GM12878 (cell line): ENCODE measurements at regions not wholly inside any gene's neighbourhood (a gene's known extent, or its start where the extent isn't known, plus 50 kb on each side); places are given as distances from the start of the nearest gene placed in this dataset.

ENCODE experiments used
- ATAC-seq: fragments of 200-7000 bp; cut with Tn5 transposase; 3 replicates; pipeline ENCODE4 v1.9.1; 2020; ENCODE audit warnings: mild to moderate bottlenecking, moderate library complexity
- BruUV-seq: library from RNA; stranded (reverse); fragments of 400-500 nt; replicated peaks from 2 replicates; lab custom pipeline; 2021; lab: Mats Ljungman, UMichigan
- CTCF ChIA-PET: fragments of 300-600 bp; sonication (Branson Sonifier 250); formaldehyde crosslinking; extraction: SDS; loops from one replicate; lab custom pipeline; 2021; ENCODE audit warnings: inconsistent platforms; lab: Yijun Ruan, JAX
- POLR2A ChIA-PET: fragments of 350-600 bp; formaldehyde crosslinking; extraction: SDS; loops from one replicate; lab custom pipeline; 2021; ENCODE audit warnings: inconsistent platforms; lab: Charles Lee
- RAD21 ChIA-PET: fragments of 300-600 bp; sonication (Branson Sonifier 250); formaldehyde crosslinking; loops from one replicate; lab custom pipeline; 2023; ENCODE audit warnings: antibody characterized with exemption; ENCODE audit not compliant: unreplicated experiment; lab: Charles Lee
- SMC1A ChIA-PET: fragments of 300-600 bp; sonication (Branson Sonifier 250); formaldehyde crosslinking; loops from one replicate; lab custom pipeline; 2023; ENCODE audit not compliant: unreplicated experiment, uncharacterized antibody; lab: Charles Lee
- DNase-seq: peaks from one replicate; pipeline ENCODE4 v3.0.0-alpha.2; 2011; ENCODE audit warnings: low read depth, low spot score
- FAIRE-seq: peaks from 3 replicates; lab custom pipeline; 2011; peaks lifted over from hg19 to GRCh38; lab: Jason Lieb, UNC
- H2AFZ ChIP-seq: 2 replicates; pipeline ENCODE4 v1.6.0; 2011; ENCODE audit warnings: low read depth, low read length, control low read depth; ENCODE audit not compliant: control insufficient read depth
- H3K27ac ChIP-seq: 2 replicates; pipeline ENCODE4 v1.5.1; 2011; ENCODE audit warnings: control low read depth; ENCODE audit not compliant: control insufficient read depth, insufficient read depth
- H3K27me3 ChIP-seq, 2 experiments: replicated peaks in 1 of 2; 2 replicates each; pipeline versions ENCODE4 v1.6.0 to v1.6.1; 2011; ENCODE audit warnings: low read length in 1 of 2; ENCODE audit not compliant: control insufficient read depth in 2 of 2, insufficient read depth in 2 of 2
- H3K36me3 ChIP-seq, 2 experiments: 2 replicates each; pipeline ENCODE4 v1.5.1; 2011; ENCODE audit warnings: low read length in 1 of 2; ENCODE audit not compliant: control insufficient read depth in 2 of 2, insufficient read depth in 2 of 2
- H3K4me1 ChIP-seq: 2 replicates; pipeline ENCODE4 v1.6.1; 2011; ENCODE audit warnings: mild to moderate bottlenecking, low read length, moderate library complexity, mixed read lengths; ENCODE audit not compliant: control insufficient read depth, insufficient read depth
- H3K4me2 ChIP-seq: 2 replicates; pipeline ENCODE4 v1.6.0; 2011; ENCODE audit warnings: control low read depth; ENCODE audit not compliant: control insufficient read depth, insufficient read depth
- H3K4me3 ChIP-seq: fragments of 200-600 bp; sonication (generic); 2 replicates; pipeline ENCODE4 v1.5.1; 2016
- H3K79me2 ChIP-seq: 2 replicates; pipeline ENCODE4 v1.6.0; 2011; ENCODE audit warnings: low read length; ENCODE audit not compliant: control insufficient read depth, insufficient read depth
- H3K9ac ChIP-seq: 2 replicates; pipeline ENCODE4 v1.8.0; 2011; ENCODE audit warnings: low read length, control low read depth, mixed read lengths; ENCODE audit not compliant: control insufficient read depth, insufficient read depth
- H3K9me3 ChIP-seq: replicated peaks from 3 replicates; pipeline ENCODE4 v1.5.1; 2011; ENCODE audit warnings: mild to moderate bottlenecking, low read length; ENCODE audit not compliant: control insufficient read depth, insufficient read depth
- H4K20me1 ChIP-seq: 2 replicates; pipeline ENCODE4 v1.6.0; 2011; ENCODE audit not compliant: control insufficient read depth, insufficient read depth
- BACH1 ChIP-seq: fragments of 450-650 bp; IDR thresholded peaks from 2 replicates; pipeline ENCODE4 v1.6.1; 2017; ENCODE audit warnings: mild to moderate bottlenecking, borderline replicate concordance
- E2F8 ChIP-seq: fragments of 450-650 bp; IDR thresholded peaks from 2 replicates; pipeline ENCODE4 v1.6.1; 2018; ENCODE audit warnings: mild to moderate bottlenecking, low read depth, moderate library complexity; ENCODE audit not compliant: partially characterized antibody
- IKZF1 ChIP-seq: fragments of 450-650 bp; conservative IDR thresholded peaks from 2 replicates; pipeline ENCODE4 v1.6.1; 2017; ENCODE audit warnings: antibody characterized with exemption, mild to moderate bottlenecking
- MEF2A ChIP-seq: IDR thresholded peaks from 2 replicates; pipeline ENCODE4 v1.6.1; 2011; ENCODE audit warnings: low read depth, mild to moderate bottlenecking, low read length, moderate library complexity; ENCODE audit not compliant: insufficient read depth
- MXI1 ChIP-seq: fragments of 150-350 bp; IDR thresholded peaks from 2 replicates; pipeline ENCODE4 v1.6.1; 2011; ENCODE audit warnings: low read depth, mild to moderate bottlenecking, inconsistent platforms, low read length, improper control_type of control experiment
- NFXL1 ChIP-seq: fragments of 450-650 bp; IDR thresholded peaks from 2 replicates; pipeline ENCODE4 v1.6.1; 2017; ENCODE audit warnings: antibody characterized with exemption, mild to moderate bottlenecking, borderline replicate concordance
- RBBP5 ChIP-seq: fragments of 200-600 bp; sonication (generic); conservative IDR thresholded peaks from 2 replicates; pipeline ENCODE4 v1.6.1; 2016
- RFX5 ChIP-seq: IDR thresholded peaks from 2 replicates; pipeline ENCODE4 v1.6.1; 2011; ENCODE audit warnings: low read depth, low read length, improper control_type of control experiment
- ZBTB4 ChIP-seq: fragments of 450-650 bp; formaldehyde crosslinking; IDR thresholded peaks from 2 replicates; pipeline ENCODE4 v1.4.0; 2022; ENCODE audit warnings: mild to moderate bottlenecking, moderate library complexity
- ZNF24 ChIP-seq: fragments of 450-650 bp; IDR thresholded peaks from 2 replicates; pipeline ENCODE4 v1.6.1; 2017; ENCODE audit warnings: antibody characterized with exemption, mild to moderate bottlenecking
- ZNF274 ChIP-seq: IDR thresholded peaks from one replicate; pipeline ENCODE4 v1.8.0; 2011; ENCODE audit not compliant: insufficient read length, insufficient read depth
- WGBS: methylation state at CpG from one replicate; pipeline ENCODE4 v1.1.6; 2016; ENCODE audit warnings: low lambda C conversion rate; ENCODE audit not compliant: insufficient replicate concordance, insufficient coverage; ENCODE audit errors: missing lambda C conversion rate; 5-methylcytosine and 5-hydroxymethylcytosine counted together
- in situ Hi-C: fragments of 300-500 bp; cut with MboI; formaldehyde crosslinking; loops from 9 replicates; pipeline ENCODE4 v1.14.3; 2018; ENCODE audit warnings: mixed read lengths
- intact Hi-C: fragments of 100-400 bp; cut with micrococcal nuclease; formaldehyde crosslinking; loops from one replicate; pipeline ENCODE4 v1.14.2; 2022; ENCODE audit not compliant: unreplicated experiment

GRCh38 chr12:24425601-24425970 lies 476.1 kb upstream of the SOX5 start:
- in situ Hi-C loops (no loop called here), intact Hi-C loops (no loop called here)
- ChIA-PET RAD21 (no interaction called here), CTCF (no interaction called here), SMC1A (no interaction called here), POLR2A (no interaction called here)
- 53% methylated on average over 2 of the region's 2 CpGs for WGBS
- Histone ChIP-seq H3K27ac (no peak overlapping the region), H2AFZ (no peak overlapping the region), H3K4me1 (no peaks in the 10 kb centered on the region), H3K36me3 (no peaks in the 10 kb centered on the region), H3K4me2 (no peak overlapping the region), H3K9ac (no peak overlapping the region), H3K4me3 (no peak overlapping the region), H3K79me2 (no peaks in the 10 kb centered on the region), H3K27me3 (peaks cover 0 to 3% of the 10 kb centered on the region in 2 experiments; a peak in 2 of 4 replicates), H3K9me3 (no peaks in the 10 kb centered on the region), H4K20me1 (no peaks in the 10 kb centered on the region)
- ATAC-seq (no peak), DNase-seq (no peak), FAIRE-seq (no peak)
- no TSS peak for BruUV-seq
- TF ChIP-seq E2F8 = no peak
- TF ChIP-seq, all 136 proteins: peak for 0

GRCh38 chr12:24424889-24425600 lies 475.6 kb upstream of the SOX5 start:
- 5% methylated on average over 6 of the region's 6 CpGs for WGBS
- Histone ChIP-seq H3K4me1 (no peaks in the 10 kb centered on the region), H3K36me3 (no peaks in the 10 kb centered on the region), H3K9me3 (no peaks in the 10 kb centered on the region), H3K4me2 (no peak overlapping the region), H3K27me3 (peaks cover 0 to 3% of the 10 kb centered on the region in 2 experiments; a peak in 2 of 4 replicates), H3K9ac (no peak overlapping the region), H4K20me1 (no peaks in the 10 kb centered on the region), H2AFZ (no peak overlapping the region), H3K79me2 (no peaks in the 10 kb centered on the region), H3K27ac (no peak overlapping the region), H3K4me3 (no peak overlapping the region)
- SMC1A ChIA-PET = no interaction called here
- POLR2A ChIA-PET = no interaction called here
- no peak for FAIRE-seq
- no peak for DNase-seq
- no peak for ATAC-seq
- in situ Hi-C loops (no loop called here), intact Hi-C loops (no loop called here)
- no TSS peak for BruUV-seq
- CTCF ChIA-PET = no interaction called here
- RAD21 ChIA-PET = no interaction called here
- TF ChIP-seq RBBP5 = no peak
- no peak for TF ChIP-seq ZNF274
- TF ChIP-seq ZNF24 = no peak
- TF ChIP-seq BACH1 = no peak
- no peak for TF ChIP-seq IKZF1
- no peak for TF ChIP-seq MXI1
- TF ChIP-seq MEF2A = no peak
- no peak for TF ChIP-seq NFXL1
- TF ChIP-seq RFX5 = no peak
- TF ChIP-seq ZBTB4 = no peak
